Uterus (tissue), 3 donors: ENCODE measurements at regions not wholly inside any gene's neighbourhood (a gene's known extent, or its start where the extent isn't known, plus 50 kb on each side); places are given as distances from the start of the nearest gene placed in this dataset.

Experiments
- DNase-seq, 2 donors: peaks; one replicate each; pipeline ENCODE4 v3.0.0-alpha.2; 2019 to 2020
- H3K27ac ChIP-seq, 2 donors: fragments of 200-600 bp; sonication (generic); 1 replicate in 1 of 2; 2 replicates in 1 of 2; pipeline ENCODE4 v1.5.1; 2016 to 2018
- H3K27me3 ChIP-seq, 2 donors: fragments of 200-600 bp; sonication (generic); one replicate each; pipeline ENCODE4 v1.5.1; 2018 to 2019; ENCODE audit warnings: control low read depth in 1 of 2
- H3K36me3 ChIP-seq, 2 donors: fragments of 200-600 bp; sonication (generic); one replicate each; pipeline ENCODE4 v1.5.1; 2019; ENCODE audit warnings: control low read depth in 1 of 2
- H3K4me1 ChIP-seq, 2 donors: fragments of 200-600 bp; sonication (generic); one replicate each; pipeline ENCODE4 v1.5.1; 2018 to 2019; ENCODE audit warnings: control low read depth in 1 of 2
- H3K4me3 ChIP-seq, 2 donors: fragments of 200-600 bp; sonication (generic); 1 replicate in 1 of 2; 2 replicates in 1 of 2; pipeline ENCODE4 v1.5.1; 2018 to 2019; ENCODE audit warnings: mild to moderate bottlenecking in 1 of 2
- H3K9me3 ChIP-seq, 2 donors: fragments of 200-600 bp; sonication (generic); one replicate each; pipeline ENCODE4 v1.5.1; 2019; ENCODE audit warnings: control low read depth in 1 of 2
- POLR2A ChIP-seq, 2 donors: fragments of 450-650 bp; IDR thresholded peaks; one replicate each; pipeline ENCODE4 v1.6.1; 2016; ENCODE audit warnings: antibody characterized with exemption in 2 of 2, mild to moderate bottlenecking in 1 of 2, moderate library complexity in 1 of 2
- intact Hi-C: fragments of 100-400 bp; cut with DNase I; formaldehyde crosslinking; loops from one replicate; pipeline ENCODE4 v1.15.1; 2023; ENCODE audit warnings: low total_unique reads
- TF ChIP-seq, protein P1 (sequence below), 4 experiments: fragments of 200-600 bp in 2 of 4; fragments of 450-650 bp in 2 of 4; sonication (generic) in 2 of 4; IDR thresholded peaks; one replicate each; pipeline ENCODE4 v1.5.1; 2016 to 2019; ENCODE audit warnings: antibody characterized with exemption in 4 of 4, mild to moderate bottlenecking in 2 of 4, moderate library complexity in 1 of 4
- donor health status: DM: yes; HTN: yes; CAD: no.

DNA sequence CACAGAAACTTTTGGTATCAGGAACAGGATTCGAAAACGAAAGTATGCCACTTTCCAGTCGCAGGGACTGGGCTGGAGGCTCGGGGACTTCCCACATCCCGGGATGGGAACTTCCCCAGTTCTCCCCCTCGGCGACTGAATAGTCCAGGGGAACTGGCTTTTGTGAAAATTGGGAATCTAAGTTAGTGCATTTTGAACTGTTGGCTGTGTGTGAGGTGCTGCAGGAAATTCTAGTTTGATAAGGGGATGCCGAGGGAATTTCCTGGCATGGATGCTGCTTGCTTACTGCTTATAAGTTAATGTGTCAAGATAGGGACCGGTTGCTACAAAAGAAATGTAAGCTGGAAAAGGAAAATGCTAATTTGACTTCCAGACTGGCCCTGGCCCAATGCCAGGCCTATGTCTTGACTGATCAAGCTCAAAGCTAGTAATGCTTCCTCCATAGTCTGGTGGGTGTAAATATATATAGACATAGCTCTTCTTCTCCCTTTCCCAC is 73.4 kb upstream of the EIF5 start:
- peak; percentile 53 to 58 for DNase-seq
- Histone ChIP-seq H3K27ac (peak overlapping the region; percentile 85 to 93), H3K4me1 (no peaks in the 10 kb centered on the region), H3K36me3 (no peaks in the 10 kb centered on the region), H3K27me3 (no peaks in the 10 kb centered on the region), H3K9me3 (no peaks in the 10 kb centered on the region), H3K4me3 (peak overlapping the region; percentile 44 to 49)
- TF ChIP-seq, protein P1, sequence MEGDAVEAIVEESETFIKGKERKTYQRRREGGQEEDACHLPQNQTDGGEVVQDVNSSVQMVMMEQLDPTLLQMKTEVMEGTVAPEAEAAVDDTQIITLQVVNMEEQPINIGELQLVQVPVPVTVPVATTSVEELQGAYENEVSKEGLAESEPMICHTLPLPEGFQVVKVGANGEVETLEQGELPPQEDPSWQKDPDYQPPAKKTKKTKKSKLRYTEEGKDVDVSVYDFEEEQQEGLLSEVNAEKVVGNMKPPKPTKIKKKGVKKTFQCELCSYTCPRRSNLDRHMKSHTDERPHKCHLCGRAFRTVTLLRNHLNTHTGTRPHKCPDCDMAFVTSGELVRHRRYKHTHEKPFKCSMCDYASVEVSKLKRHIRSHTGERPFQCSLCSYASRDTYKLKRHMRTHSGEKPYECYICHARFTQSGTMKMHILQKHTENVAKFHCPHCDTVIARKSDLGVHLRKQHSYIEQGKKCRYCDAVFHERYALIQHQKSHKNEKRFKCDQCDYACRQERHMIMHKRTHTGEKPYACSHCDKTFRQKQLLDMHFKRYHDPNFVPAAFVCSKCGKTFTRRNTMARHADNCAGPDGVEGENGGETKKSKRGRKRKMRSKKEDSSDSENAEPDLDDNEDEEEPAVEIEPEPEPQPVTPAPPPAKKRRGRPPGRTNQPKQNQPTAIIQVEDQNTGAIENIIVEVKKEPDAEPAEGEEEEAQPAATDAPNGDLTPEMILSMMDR (IDR thresholded peaks at IDR 0.05), result no peak
- no peak for TF ChIP-seq POLR2A (IDR thresholded peaks at IDR 0.05)
- intact Hi-C loops, result no loop called here

DNA sequence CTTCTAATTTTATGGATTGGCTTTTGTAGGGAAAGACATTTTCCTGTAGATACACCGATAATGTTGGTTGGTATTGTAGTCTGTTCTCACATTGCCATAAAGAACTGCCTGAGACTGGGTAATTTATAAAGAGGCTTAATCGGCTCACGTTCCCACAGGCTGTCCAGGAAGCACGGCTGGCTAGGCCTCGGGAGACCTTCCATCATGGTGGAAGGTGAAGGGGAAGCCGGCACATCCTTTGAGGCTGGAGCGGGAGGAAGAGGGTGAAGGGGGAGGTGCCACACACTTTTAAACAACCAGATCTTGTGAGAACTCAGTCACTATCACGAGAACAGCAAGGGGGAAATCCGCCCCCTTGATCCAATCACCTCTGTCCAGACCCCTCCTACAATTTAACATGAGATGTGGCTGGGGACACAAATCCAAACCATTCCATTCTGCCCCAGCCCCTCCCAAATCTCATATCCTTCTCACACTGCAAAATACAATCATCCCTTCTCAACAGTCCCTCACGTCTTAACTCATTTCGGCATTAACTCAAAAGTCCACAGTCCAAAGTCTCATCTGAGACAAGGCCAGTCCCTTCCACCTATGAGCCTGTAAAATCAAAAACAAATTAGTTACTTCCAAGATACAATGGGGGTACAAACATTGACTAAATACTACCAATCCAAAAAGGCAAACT is 66.7 kb upstream of the EIF5 start:
- Histone ChIP-seq H3K4me1 (no peaks in the 10 kb centered on the region), H3K4me3 (no peak overlapping the region), H3K27me3 (no peaks in the 10 kb centered on the region), H3K27ac (no peak overlapping the region), H3K36me3 (no peaks in the 10 kb centered on the region), H3K9me3 (no peaks in the 10 kb centered on the region)
- intact Hi-C loops, result no loop called here
- TF ChIP-seq, protein P1 (IDR thresholded peaks at IDR 0.05), result no peak
- TF ChIP-seq POLR2A (IDR thresholded peaks at IDR 0.05), result no peak
- DNase-seq, result no peak

DNA sequence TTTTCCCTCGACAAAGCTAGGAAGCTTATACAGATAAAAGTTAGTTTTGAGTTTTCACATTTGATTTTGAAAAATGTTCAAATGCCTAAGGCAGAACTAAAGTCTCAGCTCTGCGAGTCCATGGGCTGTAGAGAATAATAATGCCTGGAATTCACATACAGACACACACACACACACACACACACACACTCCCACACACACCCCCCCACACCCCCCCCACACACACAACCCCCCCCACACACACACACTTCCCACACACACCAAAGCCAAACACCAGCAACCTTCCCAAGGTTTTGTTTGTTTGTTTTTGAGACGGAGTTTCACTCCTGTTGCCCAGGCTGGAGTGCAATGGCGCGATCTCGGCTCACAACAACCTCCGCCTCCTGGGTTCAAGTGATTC is 62.8 kb upstream of the EIF5 start:
- Histone ChIP-seq H3K36me3 (no peaks in the 10 kb centered on the region), H3K4me3 (no peak overlapping the region), H3K27me3 (peaks cover 0 to 11% of the 10 kb centered on the region in 2 donors), H3K27ac (no peak overlapping the region), H3K9me3 (no peaks in the 10 kb centered on the region), H3K4me1 (no peaks in the 10 kb centered on the region)
- intact Hi-C loops, result no loop called here
- TF ChIP-seq, protein P1 (IDR thresholded peaks at IDR 0.05), result no peak
- TF ChIP-seq POLR2A (IDR thresholded peaks at IDR 0.05), result no peak
- no peak for DNase-seq

DNA sequence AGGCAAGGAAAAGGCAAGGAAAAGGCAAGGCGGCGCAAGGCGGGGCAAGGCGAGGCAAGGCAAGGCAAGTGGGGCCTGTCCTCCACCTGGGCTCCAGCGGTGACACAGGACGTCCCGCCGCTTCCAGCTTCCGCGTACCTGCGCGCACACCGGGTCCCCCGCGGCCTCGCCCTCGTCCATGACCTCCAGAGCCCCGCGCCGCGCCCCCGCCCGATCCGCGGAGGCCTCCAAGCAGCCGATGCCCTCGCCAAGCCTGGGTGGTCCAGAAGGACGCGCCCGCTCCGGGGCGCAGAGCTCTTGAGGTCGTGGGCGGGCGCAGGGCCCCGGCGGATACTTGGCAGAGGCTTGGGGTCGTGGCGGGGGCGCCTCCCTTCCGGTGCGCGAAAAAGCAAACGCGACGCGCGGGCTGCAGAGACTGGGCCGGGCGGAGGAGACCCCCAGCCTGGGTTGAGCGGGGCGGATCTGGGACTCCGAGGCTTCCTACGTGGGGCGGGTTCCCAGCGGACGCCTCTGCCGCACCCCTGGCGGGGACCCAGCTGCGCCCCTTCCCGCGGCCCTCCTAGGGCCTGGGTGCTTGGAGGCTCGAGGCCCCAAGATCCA is 60.8 kb upstream of the EIF5 start:
- Histone ChIP-seq H3K36me3 (no peaks in the 10 kb centered on the region), H3K4me1 (no peaks in the 10 kb centered on the region), H3K9me3 (no peaks in the 10 kb centered on the region), H3K27ac (no peak overlapping the region), H3K4me3 (peak overlapping the region; percentile 14 to 25), H3K27me3 (peaks cover 0 to 11% of the 10 kb centered on the region in 2 donors)
- DNase-seq, result no peak
- TF ChIP-seq, protein P1 (IDR thresholded peaks at IDR 0.05), result no peak
- no peak for TF ChIP-seq POLR2A (IDR thresholded peaks at IDR 0.05)
- intact Hi-C loops, result no loop called here
